Lung (tissue), 11 donors: ENCODE measurements at regions not wholly inside any gene's neighbourhood (a gene's known extent, or its start where the extent isn't known, plus 50 kb on each side); places are given as distances from the start of the nearest gene placed in this dataset.

ENCODE experiments used
- ATAC-seq: fragments of 200-7000 bp; cut with Tn5 transposase; one replicate; pipeline ENCODE4 v1.9.1; 2020; ENCODE audit warnings: moderate number of reproducible peaks; ENCODE audit not compliant: insufficient read depth, low FRiP score
- DNase-seq, 3 donors: peaks; one replicate each; pipeline ENCODE4 v3.0.0-alpha.2; 2013 to 2017
- H3K27ac ChIP-seq, 2 donors: one replicate each; pipeline ENCODE4 v1.5.1; 2013; ENCODE audit warnings: mild to moderate bottlenecking in 2 of 2, moderate library complexity in 2 of 2, control low read depth in 1 of 2, inconsistent platforms in 1 of 2, low read depth in 1 of 2, low read length in 1 of 2
- H3K27me3 ChIP-seq, 3 donors: one replicate each; pipeline ENCODE4 v1.5.1; 2013; ENCODE audit warnings: low read length in 2 of 3; ENCODE audit not compliant: control insufficient read depth in 3 of 3, insufficient read depth in 3 of 3
- H3K36me3 ChIP-seq, 4 donors: one replicate each; pipeline ENCODE4 v1.5.1; 2013; ENCODE audit warnings: low read length in 4 of 4, mild to moderate bottlenecking in 1 of 4, moderate library complexity in 1 of 4; ENCODE audit not compliant: control insufficient read depth in 4 of 4, insufficient read depth in 4 of 4
- H3K4me1 ChIP-seq, 5 donors: one replicate each; pipeline ENCODE4 v1.5.1; 2013; ENCODE audit warnings: low read length in 5 of 5, mild to moderate bottlenecking in 2 of 5, moderate library complexity in 1 of 5; ENCODE audit not compliant: control insufficient read depth in 5 of 5, insufficient read depth in 5 of 5
- H3K4me3 ChIP-seq: one replicate; pipeline ENCODE4 v1.5.1; 2013; ENCODE audit warnings: mild to moderate bottlenecking, control low read depth, moderate library complexity
- H3K9ac ChIP-seq, 2 donors: one replicate each; pipeline ENCODE4 v1.5.1; 2013; ENCODE audit warnings: low read length in 2 of 2, control low read depth in 1 of 2; ENCODE audit not compliant: insufficient read depth in 1 of 2
- H3K9me3 ChIP-seq, 4 donors: one replicate each; pipeline ENCODE4 v1.5.1; 2013; ENCODE audit warnings: low read length in 3 of 4, mild to moderate bottlenecking in 1 of 4, moderate library complexity in 1 of 4; ENCODE audit not compliant: control insufficient read depth in 4 of 4, insufficient read depth in 3 of 4
- CTCF ChIP-seq: IDR thresholded peaks from 2 replicates; pipeline ENCODE4 v1.5.1; 2012; ENCODE audit warnings: mild to moderate bottlenecking; ENCODE audit errors: control extremely low read depth, extremely low read depth
- WGBS, 2 donors: extraction: QIAGEN DNeasy Blood & Tissue Kit; methylation state at CpG; one replicate each; pipeline ENCODE4 v1.1.7; 2013; 5-methylcytosine and 5-hydroxymethylcytosine counted together
- donor health status: control.
- donor health status: control.
- donor health status: Bipolar disorder and iron deficiency.
- donor health status: healthy.
- donor health status: DM: yes; HTN: yes; CAD: no.

GRCh38 chr12:72095025-72095424 is 156.4 kb downstream of the TPH2 start:
- 77 to 82% methylated on average over 1 of the region's 1 CpG for WGBS, 2 donors
- no peak overlapping the region for H3K4me3 ChIP-seq
- DNase-seq, result no peak
- no peaks in the 10 kb centered on the region for H3K36me3 ChIP-seq
- no peaks in the 10 kb centered on the region for H3K4me1 ChIP-seq
- H3K9me3 ChIP-seq, result peaks cover 0 to 9% (median 3%) of the 10 kb centered on the region in 4 donors
- H3K9ac ChIP-seq, result no peak overlapping the region
- H3K27ac ChIP-seq, result no peak overlapping the region
- H3K27me3 ChIP-seq, result no peaks in the 10 kb centered on the region
- no peak for TF ChIP-seq CTCF
- no peak for ATAC-seq

GRCh38 chr12:72098622-72099021 is 160.0 kb downstream of the TPH2 start:
- no peaks in the 10 kb centered on the region for H3K36me3 ChIP-seq

GRCh38 chr12:72100854-72101253 is 162.2 kb downstream of the TPH2 start:
- Histone ChIP-seq H3K4me3 (no peak overlapping the region), H3K9me3 (no peaks in the 10 kb centered on the region), H3K27ac (no peak overlapping the region), H3K9ac (no peak overlapping the region), H3K4me1 (no peaks in the 10 kb centered on the region), H3K36me3 (no peaks in the 10 kb centered on the region), H3K27me3 (no peaks in the 10 kb centered on the region)
- DNase-seq (no peak), ATAC-seq (no peak)
- no peak for TF ChIP-seq CTCF
- WGBS, 2 donors, result 78 to 85% methylated on average over 2 of the region's 2 CpGs

More at GRCh38 chr12:72098622-72099021, 160.0 kb downstream of the TPH2 start:
- Histone ChIP-seq H3K9me3 (peaks cover 0 to 9% (median 3%) of the 10 kb centered on the region in 4 donors), H3K27me3 (no peaks in the 10 kb centered on the region), H3K4me1 (no peaks in the 10 kb centered on the region), H3K9ac (no peak overlapping the region), H3K4me3 (no peak overlapping the region), H3K27ac (no peak overlapping the region)
- 73 to 74% methylated on average over 4 of the region's 4 CpGs for WGBS, 2 donors
- no peak for ATAC-seq
- no peak for TF ChIP-seq CTCF
- no peak for DNase-seq

GRCh38 chr12:72102150-72102549 is 163.5 kb downstream of the TPH2 start:
- 68 to 79% methylated on average over 3 of the region's 3 CpGs for WGBS, 2 donors
- H3K27me3 ChIP-seq, result no peaks in the 10 kb centered on the region
- H3K9ac ChIP-seq, result no peak overlapping the region
- DNase-seq (no peak), ATAC-seq (no peak)
- H3K9me3 ChIP-seq, result no peaks in the 10 kb centered on the region
- no peak overlapping the region for H3K4me3 ChIP-seq
- H3K27ac ChIP-seq, result no peak overlapping the region
- TF ChIP-seq CTCF, result no peak
- no peaks in the 10 kb centered on the region for H3K36me3 ChIP-seq
- no peaks in the 10 kb centered on the region for H3K4me1 ChIP-seq
